HG03097 (cell line): ENCODE measurements at regions not wholly inside any gene's neighbourhood (a gene's known extent, or its start where the extent isn't known, plus 50 kb on each side); places are given as distances from the start of the nearest gene placed in this dataset.

Source experiments
- ATAC-seq: cut with Tn5 transposase; IDR thresholded peaks from one replicate; pipeline ENCODE4 v1.9.1; 2021; ENCODE audit not compliant: unreplicated experiment, low FRiP score

DNA sequence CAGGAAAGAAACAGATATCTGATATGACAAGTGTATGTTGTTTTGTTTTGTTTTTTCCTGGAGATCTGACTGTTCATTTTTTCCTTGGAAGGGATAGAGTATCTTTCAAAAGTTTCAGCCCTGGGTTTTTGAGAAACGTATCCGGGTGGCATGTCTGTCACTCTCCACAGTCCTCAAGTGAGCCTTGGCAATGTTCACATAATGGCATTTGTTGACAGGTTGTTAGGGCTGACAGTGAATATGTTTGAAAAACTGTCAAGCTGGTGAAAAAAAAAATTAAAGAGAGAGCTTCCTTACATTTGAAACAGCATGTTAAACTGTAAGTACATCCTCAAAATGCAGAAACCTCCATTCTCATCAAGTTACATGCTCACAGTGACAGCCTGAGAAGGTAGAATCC is 113.0 kb upstream of the DYNLRB2 start:
- ATAC-seq: no peak

DNA sequence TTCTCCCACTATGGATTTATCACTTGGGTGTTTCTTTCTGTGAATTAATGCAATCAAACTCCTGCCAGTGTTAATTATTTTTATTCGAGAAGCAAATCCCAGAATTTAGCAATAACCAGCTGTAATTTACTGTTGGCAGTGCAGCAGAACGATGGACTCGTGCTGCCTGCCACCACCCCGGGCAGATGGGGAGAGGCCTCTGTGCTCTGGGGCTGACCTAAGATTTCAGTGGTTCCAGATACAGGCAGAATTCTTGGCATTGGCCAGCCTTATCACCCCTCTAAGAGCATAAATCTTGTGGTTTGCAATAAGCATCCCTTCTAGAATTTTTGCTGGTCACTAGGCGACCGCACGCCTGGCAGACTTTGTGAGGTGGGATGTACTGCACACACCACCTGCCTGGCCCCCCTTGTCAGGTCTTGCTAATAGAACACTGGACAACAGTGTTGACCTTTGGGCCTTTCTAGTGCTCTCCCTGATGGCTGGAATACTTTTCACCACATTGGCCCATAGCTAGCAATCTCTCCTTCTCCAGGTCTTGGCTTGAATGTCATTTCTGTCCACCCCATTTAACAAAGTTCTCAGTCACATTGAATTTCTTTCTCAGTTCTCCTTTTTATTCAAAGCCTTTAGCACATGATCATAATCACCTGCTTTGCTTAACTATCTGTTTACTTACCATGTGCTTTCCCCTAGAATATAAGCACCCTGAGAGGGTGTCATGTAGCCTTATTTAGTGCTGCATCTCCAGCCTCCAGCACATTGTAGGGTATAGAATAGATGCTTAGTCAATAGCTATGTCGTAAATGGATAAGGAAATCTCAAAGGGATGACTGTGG is 122.1 kb upstream of the DYNLRB2 start:
- no peak for ATAC-seq

DNA sequence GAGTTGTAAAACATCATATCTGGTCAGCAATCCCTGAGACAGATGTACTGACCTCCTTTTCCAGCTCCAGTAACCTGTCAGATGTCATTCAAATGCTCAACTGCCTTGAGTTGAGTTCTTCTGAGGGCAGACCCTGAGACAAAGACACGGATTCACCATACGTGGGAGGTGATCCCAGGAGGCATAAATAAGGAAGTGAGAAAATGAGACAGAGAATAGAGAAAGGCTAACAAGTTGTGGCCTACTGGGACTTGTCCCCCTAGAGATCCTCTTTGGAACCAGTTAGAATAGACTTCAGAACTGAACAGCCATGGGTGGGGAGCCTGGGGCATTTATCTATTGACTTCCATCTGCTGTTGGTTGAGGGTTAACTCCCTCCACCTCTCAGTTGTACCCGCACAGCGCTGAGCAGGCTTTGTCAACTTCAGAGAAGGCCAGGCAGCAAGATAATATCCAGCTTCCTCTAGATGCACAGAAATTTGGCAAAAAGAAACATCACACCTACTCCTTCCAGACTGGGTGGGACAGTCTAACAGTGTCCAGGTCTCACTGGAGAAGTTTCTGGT is 123.0 kb upstream of the DYNLRB2 start:
- ATAC-seq: no peak

DNA sequence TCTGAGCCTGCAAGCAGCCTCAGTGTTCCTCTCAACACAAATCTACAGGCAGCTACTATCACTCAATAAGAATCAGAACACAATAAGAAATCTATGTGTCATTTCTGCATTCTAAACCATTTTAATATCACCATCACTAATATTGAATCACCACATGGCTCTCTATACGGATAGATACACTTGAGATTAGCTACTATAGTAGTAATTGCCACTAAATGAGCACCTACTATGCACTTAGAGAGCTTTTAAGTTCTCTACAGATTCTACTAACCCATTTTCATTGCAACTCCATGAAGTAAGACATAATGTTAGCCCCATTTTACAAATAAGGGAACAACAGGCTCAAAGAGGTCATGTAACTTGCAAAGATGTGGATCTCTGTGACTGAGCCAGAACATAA is 132.8 kb upstream of the DYNLRB2 start:
- no peak for ATAC-seq

DNA sequence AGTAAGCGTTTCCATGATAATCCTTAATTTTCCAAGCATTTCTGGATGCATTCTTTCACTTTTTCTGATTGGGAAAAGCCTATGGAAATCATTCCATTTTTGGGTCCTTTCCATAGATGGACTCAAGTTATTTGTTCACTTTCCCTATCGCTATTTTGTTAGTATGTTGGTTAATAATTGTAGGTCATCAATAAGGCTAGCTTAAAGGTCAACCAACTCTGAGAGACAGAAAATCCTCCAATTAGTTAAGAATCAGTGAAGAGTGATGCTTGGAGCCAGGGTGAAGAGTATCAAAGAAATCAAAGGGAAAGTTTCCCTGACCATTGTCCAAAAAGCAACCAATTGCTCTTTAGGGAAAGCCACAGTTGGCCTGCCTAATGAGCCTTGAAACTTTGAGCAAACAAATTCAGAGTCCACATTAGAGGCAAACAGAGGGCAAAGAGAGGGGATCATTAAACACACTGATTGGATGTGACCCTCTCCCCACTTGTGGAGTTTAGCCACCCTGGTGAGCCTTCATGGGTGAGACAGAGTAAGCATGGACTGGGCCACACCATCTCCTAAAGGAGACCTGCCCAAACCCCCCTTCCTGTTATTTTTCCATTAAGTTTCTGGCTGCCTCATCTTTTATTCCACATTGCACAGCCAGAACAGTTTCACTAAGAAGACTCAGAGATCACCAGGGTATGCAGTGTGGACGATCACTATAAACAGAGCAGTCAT is 133.4 kb upstream of the DYNLRB2 start:
- ATAC-seq: no peak

DNA sequence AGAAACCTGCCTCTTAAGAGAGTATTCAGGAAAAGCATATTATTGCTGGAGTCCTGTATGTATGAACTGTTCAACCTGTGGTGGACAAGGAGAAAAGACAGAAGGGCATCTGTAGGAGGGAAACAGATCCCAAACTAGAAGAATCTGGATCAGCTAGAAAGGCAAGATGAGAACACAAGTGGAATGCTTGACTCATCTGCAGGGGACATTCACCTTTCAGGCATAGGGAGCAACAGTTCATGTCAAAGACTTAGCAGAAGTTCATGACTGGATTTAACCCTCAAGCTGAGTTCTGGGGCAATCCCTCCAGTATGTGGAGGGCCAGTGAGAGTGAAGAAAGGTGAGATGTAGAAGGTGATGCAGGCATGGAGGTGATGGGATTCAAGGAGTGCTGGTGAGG is 135.9 kb upstream of the DYNLRB2 start:
- ATAC-seq: no peak

DNA sequence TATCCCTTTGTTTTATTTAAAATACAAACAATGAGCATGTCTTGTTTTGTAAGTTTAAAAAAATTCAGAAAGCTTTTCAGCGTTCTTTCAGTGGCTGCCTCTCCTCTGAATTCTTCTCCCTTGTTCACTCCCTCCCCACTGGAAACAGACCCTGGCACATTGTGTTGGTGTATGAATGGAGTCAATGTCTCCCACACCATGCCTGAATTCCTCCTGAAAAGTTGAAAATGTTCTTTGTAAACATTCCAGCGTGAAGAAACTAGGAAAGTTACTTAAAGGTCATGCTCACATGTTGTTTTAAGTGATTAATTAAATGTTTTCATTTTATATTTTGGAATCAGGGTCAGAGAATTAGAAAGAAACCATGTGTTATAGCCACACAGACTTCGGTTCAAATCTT is 136.9 kb upstream of the DYNLRB2 start:
- ATAC-seq: no peak

DNA sequence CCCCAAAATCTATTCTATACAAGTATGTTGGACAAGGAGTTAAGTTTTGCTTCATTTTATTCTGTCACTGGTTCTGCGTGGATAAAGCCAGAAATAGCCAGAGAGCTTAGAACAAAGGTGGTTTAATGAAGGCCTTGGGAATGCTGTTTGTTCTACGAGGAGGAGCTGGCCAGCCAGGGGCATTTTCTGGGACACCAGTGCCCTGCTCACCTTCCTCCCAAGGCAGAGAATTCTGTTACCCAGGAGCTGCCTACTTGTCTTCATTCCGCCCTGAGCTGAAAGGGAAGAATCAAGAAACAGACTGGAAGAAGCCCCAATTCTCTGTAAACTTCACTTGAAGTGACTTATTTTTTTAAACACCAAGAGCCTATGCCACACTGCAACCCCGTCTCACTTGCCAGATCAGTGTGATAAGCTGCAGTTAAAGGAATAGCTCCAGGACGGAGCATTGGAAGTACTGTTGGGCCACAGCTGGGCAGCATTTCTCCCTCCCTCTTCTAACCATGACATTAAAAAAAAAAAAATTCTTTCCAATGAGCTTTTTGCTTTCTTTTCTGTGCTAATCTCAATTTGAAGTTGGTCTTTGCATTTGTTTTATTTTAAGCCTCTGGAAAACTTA is 149.8 kb upstream of the DYNLRB2 start:
- no peak for ATAC-seq

DNA sequence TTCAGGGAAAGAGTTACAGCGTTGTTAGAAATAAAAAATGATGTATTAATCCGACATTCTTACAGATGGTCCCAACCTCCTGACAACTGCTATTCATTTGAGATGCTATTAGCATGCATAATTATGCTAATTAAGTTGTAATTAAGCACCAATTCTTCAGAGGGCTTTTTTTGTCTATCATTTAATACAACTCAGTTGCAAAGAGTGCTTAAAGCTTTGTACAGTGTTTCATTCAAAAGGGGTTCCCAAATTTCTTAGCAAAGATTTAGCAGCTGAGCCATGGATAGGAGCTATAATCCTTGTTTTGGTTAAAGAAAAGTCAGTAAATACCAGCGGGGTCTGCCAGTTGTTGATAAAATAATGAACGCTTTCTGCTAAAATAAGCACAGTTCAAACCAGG is 150.7 kb upstream of the DYNLRB2 start:
- no peak for ATAC-seq

DNA sequence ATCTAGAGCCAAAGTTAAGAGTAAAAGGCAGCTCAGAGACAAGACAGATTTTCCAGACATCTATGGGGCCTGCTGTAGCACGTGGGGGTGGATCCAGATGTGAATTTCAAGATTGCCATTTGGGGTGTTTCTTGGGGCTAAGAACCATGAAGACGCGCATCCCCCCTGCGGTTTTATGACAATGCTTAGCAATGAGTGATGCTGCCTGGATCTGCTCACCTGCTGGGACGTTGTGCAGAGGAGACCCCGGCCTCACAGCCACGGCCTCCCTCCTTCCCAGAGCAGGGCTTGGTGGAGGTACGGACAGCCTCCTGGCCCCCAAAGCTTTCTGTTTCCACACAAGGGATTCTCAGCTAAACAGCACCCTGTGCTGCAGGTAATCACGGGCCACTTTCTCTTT is 151.5 kb upstream of the DYNLRB2 start:
- ATAC-seq: no peak

DNA sequence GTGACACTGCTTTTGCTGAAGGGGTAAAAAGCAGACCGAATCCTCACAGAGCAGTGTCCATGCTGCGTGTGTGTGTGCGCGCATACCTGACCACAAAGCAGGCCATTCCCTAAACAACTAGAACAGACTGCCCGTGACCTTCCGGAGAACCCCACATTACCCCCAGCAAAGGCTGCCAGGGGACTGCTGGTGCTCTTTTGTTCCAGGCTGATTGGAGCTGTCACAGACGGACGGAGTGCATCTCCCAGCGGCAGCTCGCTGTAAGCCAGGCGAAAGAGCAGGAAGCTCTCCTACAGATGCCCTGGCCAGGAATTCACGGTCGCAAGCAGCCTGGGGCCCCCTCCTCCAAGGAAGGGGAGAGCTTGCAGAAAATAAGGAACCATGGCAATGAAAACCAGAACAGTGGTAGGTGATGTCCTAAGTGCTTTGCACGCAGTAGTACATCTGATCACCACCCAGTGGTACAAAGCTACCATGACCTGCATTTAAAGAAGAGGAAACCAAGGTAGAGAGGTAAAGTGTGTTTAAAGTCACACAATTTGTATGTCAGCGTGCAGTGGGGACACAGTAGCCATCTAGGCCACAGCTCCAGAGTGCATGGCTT is 153.4 kb upstream of the DYNLRB2 start:
- ATAC-seq: no peak

DNA sequence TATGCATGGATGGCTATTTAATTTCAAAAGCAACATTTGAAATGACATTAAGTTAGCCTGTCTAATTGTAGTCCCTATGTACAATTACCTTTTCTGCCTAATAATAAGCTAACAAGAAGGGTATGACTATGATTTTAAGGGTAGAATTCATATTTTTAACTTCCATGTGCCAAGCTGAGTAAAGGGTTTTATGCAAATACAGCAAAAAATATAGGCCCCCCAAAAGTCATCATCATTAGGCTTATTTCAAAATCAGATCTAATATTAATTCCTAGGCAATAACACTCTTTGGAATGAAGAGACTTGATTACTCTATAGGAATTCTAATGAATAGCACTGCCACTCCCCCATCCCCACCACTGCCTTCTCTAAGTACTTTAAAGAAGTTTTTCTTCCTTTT is 155.9 kb upstream of the DYNLRB2 start:
- no peak for ATAC-seq

DNA sequence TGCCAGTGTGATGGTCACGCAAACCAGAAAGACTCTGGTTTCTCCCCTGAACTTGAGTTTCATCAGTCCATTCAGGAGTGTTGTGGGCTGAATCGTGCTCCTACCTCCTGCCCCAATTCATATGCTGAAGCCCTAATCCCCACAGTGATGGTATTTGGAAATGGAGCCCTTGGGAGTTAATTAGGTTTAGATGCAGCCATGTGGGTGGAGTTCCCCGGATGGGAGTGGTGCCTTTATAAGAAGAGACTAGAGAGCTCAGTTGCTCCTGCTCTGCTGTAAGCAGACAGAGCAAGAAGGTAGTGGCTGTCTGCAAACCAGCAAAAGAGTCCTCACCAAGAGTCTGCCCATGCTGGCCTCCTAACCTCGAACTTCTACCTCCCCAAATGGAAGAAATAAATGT is 160.3 kb upstream of the DYNLRB2 start:
- no peak for ATAC-seq

DNA sequence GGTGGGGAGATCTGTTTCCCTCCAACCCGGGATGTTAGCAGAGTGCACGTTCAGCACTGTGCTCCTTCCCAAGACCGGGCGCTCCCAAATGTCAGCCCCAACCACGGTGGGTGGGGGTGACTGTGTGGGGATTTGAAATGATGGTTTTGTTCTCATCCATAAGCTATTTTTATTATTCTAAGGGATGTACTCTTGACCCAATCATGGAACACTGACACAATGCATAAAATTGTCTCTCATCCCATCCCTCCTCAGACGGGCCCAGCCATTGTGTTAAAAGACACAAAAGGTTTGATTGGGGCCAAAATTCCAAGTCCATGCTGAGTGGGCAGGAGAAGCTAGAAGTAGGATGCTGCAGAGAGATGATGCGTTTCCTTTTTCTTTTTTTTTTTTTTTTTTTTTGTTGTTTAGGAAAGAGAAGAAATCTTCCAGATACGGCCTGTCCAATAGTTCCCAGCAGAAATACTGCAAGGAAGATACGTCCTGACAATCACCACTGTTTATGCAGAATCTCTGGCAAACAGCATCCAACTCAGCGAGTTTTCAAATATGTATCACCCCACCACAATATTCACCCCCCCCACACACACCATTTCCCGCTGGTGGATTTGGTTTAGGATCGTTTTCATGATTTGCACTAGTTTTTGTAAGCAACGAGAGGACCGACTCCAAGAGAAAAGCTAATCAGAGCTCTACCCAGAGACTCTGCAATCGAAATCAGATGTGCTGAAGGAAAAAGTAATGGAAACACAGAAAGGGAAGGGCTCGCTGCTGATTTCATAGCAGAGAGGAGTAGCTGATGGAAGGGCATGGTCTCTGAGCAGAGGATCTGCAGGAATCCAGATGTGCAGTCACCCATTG is 163.5 kb upstream of the DYNLRB2 start:
- no peak for ATAC-seq

DNA sequence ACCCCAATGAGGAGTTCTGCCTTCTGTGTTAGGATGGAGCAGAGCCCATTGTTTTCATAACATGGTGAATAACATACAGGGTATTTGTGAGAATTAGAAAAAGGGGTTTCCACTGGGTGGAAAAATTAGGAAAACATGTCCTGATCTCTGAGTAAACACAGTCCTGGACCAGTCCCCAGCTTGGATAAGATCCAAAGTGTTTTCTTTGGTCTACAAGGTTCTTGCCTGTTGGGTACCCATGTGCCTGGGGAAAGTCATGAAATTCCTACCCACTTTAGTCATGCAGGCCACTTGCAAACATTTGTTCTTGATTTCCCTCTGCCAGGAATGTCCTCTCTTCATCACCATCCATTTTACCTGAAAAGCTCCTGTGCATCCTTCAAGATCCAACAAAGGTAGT is 164.8 kb upstream of the DYNLRB2 start:
- ATAC-seq: no peak

DNA sequence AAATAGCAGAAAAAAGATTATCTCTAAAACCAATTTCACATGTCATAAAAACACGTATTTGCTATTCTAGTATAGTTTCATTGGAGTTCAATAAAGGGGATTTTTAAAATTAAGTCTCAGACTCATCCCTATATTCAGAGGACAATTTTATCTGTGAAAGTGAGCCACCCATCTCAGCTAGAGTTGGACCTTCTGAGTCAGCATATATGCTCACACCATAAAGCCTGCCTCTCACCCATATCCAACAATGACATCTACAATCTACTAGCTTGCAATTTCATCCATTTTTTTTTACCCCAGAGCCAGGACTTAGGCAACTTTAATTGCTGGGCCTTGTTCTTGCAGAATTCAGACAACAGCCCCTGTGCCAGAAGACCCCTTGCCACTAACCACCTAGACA is 165.3 kb upstream of the DYNLRB2 start:
- ATAC-seq: no peak

DNA sequence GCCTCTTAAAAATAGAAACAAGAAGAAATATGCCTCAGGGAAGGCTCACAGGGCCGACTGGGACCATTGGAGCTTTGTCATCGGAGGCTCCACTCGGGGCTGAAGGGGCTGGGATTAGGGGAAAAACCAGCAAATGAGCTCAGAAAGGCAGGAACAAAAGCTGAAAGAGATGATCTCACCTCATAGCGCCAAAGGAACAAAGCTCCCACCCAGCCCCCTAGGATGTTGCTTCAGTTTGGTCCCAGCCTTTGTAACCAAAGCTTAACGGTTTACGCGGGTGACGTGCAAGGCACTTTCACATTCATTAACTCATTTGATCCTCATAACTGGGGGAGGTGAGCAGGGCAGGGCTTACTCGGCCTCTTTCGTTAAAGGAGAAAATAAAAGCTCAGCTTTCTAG is 168.5 kb upstream of the DYNLRB2 start:
- no peak for ATAC-seq

DNA sequence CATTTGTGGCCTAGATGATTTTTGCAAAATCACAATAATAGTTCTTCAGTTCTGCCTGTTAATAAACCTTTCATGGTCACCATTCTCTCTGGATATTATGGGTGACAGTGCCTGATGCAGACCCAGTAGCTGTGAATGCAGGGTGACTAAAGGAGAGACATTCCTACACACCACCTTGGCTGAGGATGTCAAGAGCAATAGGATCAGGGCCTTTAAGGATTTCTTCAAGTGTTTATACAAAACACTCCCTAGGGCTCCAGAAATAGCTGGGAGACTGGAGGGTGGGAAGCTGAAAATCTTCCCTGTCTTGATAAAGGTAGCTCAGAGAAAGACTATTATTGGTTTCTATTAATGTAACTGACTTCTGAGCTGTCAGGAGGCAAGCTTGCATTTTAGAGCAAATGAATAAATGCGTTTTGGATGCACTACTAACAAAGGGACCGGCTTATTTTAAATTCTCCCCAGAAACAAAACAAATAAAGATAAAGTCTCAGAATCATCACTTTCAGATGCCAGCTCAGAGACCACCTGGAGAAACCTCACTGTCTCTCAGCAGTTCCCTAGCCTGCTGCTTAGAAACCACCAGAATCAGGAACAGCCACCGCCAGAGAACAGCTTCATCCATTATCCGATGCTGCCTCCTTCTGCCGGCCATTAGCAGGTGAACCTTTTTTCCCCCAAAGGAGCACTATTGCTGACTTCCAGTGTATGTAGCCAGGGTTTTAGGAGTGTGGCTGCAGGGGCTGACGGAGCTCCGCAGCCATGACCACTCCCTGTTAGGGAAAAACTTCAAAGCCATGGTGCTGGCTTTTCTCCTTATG is 171.4 kb upstream of the DYNLRB2 start:
- no peak for ATAC-seq

DNA sequence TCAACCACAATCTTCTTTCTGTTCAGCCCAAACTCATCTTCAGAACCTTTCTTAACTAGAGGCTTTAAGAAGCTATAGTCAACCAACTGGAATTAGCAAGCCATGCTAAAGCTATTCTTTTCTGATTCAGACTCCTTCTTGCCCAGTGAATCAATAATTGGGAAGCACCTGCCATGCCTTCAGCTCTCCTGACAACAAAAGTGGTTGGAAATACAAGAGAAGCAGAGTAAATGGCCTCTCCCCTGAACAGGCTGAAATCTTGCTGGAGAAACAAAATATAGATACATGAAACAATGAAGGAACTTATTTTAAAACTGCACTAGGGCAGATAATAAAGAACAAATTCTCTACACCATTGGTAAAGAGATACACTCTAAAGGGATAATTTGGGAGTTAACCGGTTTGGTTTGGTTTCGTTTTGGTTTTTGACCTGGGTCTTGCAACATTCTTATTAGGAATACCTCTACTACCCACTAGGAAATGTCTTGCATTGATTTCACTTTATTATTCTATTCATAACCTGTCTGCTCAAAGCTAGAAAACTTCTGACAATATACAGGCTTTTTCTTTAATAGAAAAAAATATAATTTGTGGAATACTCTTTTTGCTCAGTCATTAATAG is 173.6 kb upstream of the DYNLRB2 start:
- ATAC-seq: no peak
